ENCODE measurements at regions not wholly inside any gene's neighbourhood (a gene's known extent, or its start where the extent isn't known, plus 50 kb on each side); places are given as distances from the start of the nearest gene placed in this dataset.

DNA sequence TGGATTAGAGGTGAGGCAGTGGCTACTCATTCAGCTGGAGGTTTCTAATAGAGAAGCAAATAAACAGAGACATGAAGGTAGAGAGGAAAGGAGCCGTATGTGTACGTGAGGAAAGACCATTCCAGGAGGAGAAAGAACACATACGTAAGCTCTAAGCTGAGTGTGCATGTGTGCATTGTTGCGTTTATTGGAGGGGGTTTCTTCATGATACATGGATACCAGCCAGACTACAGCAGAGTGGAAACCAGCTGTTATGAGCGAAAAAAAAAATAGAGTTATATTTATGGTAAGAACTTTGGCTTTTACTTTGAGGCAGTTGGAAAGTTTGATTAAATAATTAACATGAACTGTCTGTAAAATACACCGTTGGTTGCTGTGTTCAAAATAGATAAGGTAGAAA, 173.4 kb upstream of the RGS18 start:
- no peak for ATAC-seq
- no peaks in the 10 kb centered on the region for H3K4me1 ChIP-seq (ENCODE audit: control insufficient read depth, insufficient read depth, low read length)
- no TSS peak for BruUV-seq (replicated peaks)
- TF ChIP-seq MTA3 (IDR thresholded peaks at IDR 0.05; ENCODE audit: borderline replicate concordance, low read length) (no peak), CBX3 (IDR thresholded peaks at IDR 0.05; ENCODE audit: borderline replicate concordance, low read depth) (no peak), MXI1 (IDR thresholded peaks at IDR 0.05; ENCODE audit: low read depth, low read length) (no peak), NFYA (IDR thresholded peaks at IDR 0.05; ENCODE audit: borderline replicate concordance, low read depth, low read length) (no peak), NFIC (IDR thresholded peaks at IDR 0.05; ENCODE audit: low read depth, low read length) (no peak), ZSCAN29 (IDR thresholded peaks at IDR 0.05) (no peak), SMC3 (IDR thresholded peaks at IDR 0.05; ENCODE audit: borderline replicate concordance, low read length) (no peak), ZNF274 (IDR thresholded peaks at IDR 0.05; ENCODE audit: insufficient read depth, insufficient read length) (no peak), EGR1 (IDR thresholded peaks at IDR 0.05; ENCODE audit: borderline replicate concordance in 1 of 2, low read depth in 2 of 2, low read length in 2 of 2) (no peak)
- TF ChIP-seq, protein P1, sequence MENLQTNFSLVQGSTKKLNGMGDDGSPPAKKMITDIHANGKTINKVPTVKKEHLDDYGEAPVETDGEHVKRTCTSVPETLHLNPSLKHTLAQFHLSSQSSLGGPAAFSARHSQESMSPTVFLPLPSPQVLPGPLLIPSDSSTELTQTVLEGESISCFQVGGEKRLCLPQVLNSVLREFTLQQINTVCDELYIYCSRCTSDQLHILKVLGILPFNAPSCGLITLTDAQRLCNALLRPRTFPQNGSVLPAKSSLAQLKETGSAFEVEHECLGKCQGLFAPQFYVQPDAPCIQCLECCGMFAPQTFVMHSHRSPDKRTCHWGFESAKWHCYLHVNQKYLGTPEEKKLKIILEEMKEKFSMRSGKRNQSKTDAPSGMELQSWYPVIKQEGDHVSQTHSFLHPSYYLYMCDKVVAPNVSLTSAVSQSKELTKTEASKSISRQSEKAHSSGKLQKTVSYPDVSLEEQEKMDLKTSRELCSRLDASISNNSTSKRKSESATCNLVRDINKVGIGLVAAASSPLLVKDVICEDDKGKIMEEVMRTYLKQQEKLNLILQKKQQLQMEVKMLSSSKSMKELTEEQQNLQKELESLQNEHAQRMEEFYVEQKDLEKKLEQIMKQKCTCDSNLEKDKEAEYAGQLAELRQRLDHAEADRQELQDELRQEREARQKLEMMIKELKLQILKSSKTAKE (IDR thresholded peaks at IDR 0.05; ENCODE audit: low read depth, poor library complexity, severe bottlenecking), result no peak
- ChIA-PET RAD21 (ENCODE audit: unreplicated experiment) (no interaction called here), POLR2A (no interaction called here), CTCF (no interaction called here), SMC1A (ENCODE audit: uncharacterized antibody, unreplicated experiment) (no interaction called here)
- no peaks in the 10 kb centered on the region for H3K79me2 ChIP-seq (ENCODE audit: control insufficient read depth, insufficient read depth, low read length)
- in situ Hi-C loops (cut with MboI) (no loop called here), intact Hi-C loops (cut with micrococcal nuclease; ENCODE audit: unreplicated experiment) (no loop called here)
- H3K36me3 ChIP-seq (ENCODE audit: control insufficient read depth in 2 of 2, insufficient read depth in 2 of 2, low read length in 1 of 2), result no peaks in the 10 kb centered on the region
- no peak overlapping the region for H3K27ac ChIP-seq (ENCODE audit: control insufficient read depth, insufficient read depth)
- no peak for FAIRE-seq
- H3K9me3 ChIP-seq (replicated peaks; ENCODE audit: control insufficient read depth, insufficient read depth, low read length), result no peaks in the 10 kb centered on the region
- H3K9ac ChIP-seq (ENCODE audit: control insufficient read depth, insufficient read depth, low read length), result no peak overlapping the region
- no peak overlapping the region for H3K4me3 ChIP-seq
- no peak overlapping the region for H3K4me2 ChIP-seq (ENCODE audit: control insufficient read depth, insufficient read depth)
- no peaks in the 10 kb centered on the region for H3K27me3 ChIP-seq (replicated peaks in 1 of 2; ENCODE audit: control insufficient read depth in 2 of 2, insufficient read depth in 2 of 2, low read length in 1 of 2)
- no peak for DNase-seq (ENCODE audit: low read depth, low spot score)
- no peaks in the 10 kb centered on the region for H4K20me1 ChIP-seq (ENCODE audit: control insufficient read depth, insufficient read depth)
- no peak overlapping the region for H2AFZ ChIP-seq (ENCODE audit: control insufficient read depth, low read depth, low read length)
- 52% methylated on average over 6 of the region's 6 CpGs for WGBS (ENCODE audit: insufficient coverage, insufficient replicate concordance, low lambda C conversion rate, missing lambda C conversion rate)

Data from GM12878 (cell line).